Stimulated activated CD4-positive, alpha-beta T cell treated with anti-CD3 and anti-CD28 coated beads, Interleukin-2, amount 100 ng/mL, for 24 hours (primary cell): ENCODE measurements at regions not wholly inside any gene's neighbourhood (a gene's known extent, or its start where the extent isn't known, plus 50 kb on each side); places are given as distances from the start of the nearest gene placed in this dataset.

Experiments used
- DNase-seq, 2 donors: peaks; one replicate each; pipeline ENCODE4 v3.0.0-alpha.2; 2020

GRCh38 chr2:144848423-144848822 lies 328.5 kb upstream of the ZEB2 start:
- no peak for DNase-seq

GRCh38 chr2:144847347-144848080 lies 327.6 kb upstream of the ZEB2 start:
- DNase-seq: no peak

GRCh38 chr2:144836635-144837350 lies 316.9 kb upstream of the ZEB2 start:
- no peak for DNase-seq

- no peak for DNase-seq
Observed at GRCh38 chr2:144835634-144836350, 315.9 kb upstream of the ZEB2 start.

GRCh38 chr2:144834998-144835633 lies 315.2 kb upstream of the ZEB2 start:
- DNase-seq: no peak

- no peak for DNase-seq
Observed at GRCh38 chr2:144834363-144834762, 314.4 kb upstream of the ZEB2 start.

- no peak for DNase-seq
Observed at GRCh38 chr2:144833075-144833637, 313.2 kb upstream of the ZEB2 start.

- no peak for DNase-seq
Observed at GRCh38 chr2:144832048-144832447, 312.1 kb upstream of the ZEB2 start.

GRCh38 chr2:144830543-144830942 lies 310.6 kb upstream of the ZEB2 start:
- no peak for DNase-seq

GRCh38 chr2:144827404-144827803 lies 307.5 kb upstream of the ZEB2 start:
- DNase-seq: no peak

- DNase-seq: no peak
Observed at GRCh38 chr2:144826105-144826504, 306.2 kb upstream of the ZEB2 start.

- no peak for DNase-seq
Observed at GRCh38 chr2:144825331-144826020, 305.6 kb upstream of the ZEB2 start.

GRCh38 chr2:144824306-144825080 lies 304.6 kb upstream of the ZEB2 start:
- no peak for DNase-seq

GRCh38 chr2:144822966-144823365 lies 303.0 kb upstream of the ZEB2 start:
- no peak for DNase-seq

- DNase-seq: no peak
Observed at GRCh38 chr2:144812288-144812687, 292.4 kb upstream of the ZEB2 start.

- no peak for DNase-seq
Observed at GRCh38 chr2:144801766-144802165, 281.8 kb upstream of the ZEB2 start.

- DNase-seq: no peak
Observed at GRCh38 chr2:144801325-144801724, 281.4 kb upstream of the ZEB2 start.

- no peak for DNase-seq
Observed at GRCh38 chr2:144798989-144799388, 279.1 kb upstream of the ZEB2 start.

GRCh38 chr2:144798034-144798433 lies 278.1 kb upstream of the ZEB2 start:
- DNase-seq: no peak

- DNase-seq: no peak
Observed at GRCh38 chr2:144796936-144797335, 277.0 kb upstream of the ZEB2 start.

- DNase-seq: no peak
Observed at GRCh38 chr2:144796164-144796563, 276.2 kb upstream of the ZEB2 start.

- no peak for DNase-seq
Observed at GRCh38 chr2:144785253-144785652, 265.3 kb upstream of the ZEB2 start.
